Stimulated activated CD8-positive, alpha-beta memory T cell treated with anti-CD3 and anti-CD28 coated beads, Interleukin-4, amount 100 ng/mL, for 1 hour (primary cell): ENCODE measurements at regions not wholly inside any gene's neighbourhood (a gene's known extent, or its start where the extent isn't known, plus 50 kb on each side); places are given as distances from the start of the nearest gene placed in this dataset.

Source experiments
- DNase-seq, 2 donors: peaks; one replicate each; pipeline ENCODE4 v3.0.0-alpha.2; 2020; ENCODE audit warnings: low read depth in 2 of 2, low spot score in 1 of 2

DNA sequence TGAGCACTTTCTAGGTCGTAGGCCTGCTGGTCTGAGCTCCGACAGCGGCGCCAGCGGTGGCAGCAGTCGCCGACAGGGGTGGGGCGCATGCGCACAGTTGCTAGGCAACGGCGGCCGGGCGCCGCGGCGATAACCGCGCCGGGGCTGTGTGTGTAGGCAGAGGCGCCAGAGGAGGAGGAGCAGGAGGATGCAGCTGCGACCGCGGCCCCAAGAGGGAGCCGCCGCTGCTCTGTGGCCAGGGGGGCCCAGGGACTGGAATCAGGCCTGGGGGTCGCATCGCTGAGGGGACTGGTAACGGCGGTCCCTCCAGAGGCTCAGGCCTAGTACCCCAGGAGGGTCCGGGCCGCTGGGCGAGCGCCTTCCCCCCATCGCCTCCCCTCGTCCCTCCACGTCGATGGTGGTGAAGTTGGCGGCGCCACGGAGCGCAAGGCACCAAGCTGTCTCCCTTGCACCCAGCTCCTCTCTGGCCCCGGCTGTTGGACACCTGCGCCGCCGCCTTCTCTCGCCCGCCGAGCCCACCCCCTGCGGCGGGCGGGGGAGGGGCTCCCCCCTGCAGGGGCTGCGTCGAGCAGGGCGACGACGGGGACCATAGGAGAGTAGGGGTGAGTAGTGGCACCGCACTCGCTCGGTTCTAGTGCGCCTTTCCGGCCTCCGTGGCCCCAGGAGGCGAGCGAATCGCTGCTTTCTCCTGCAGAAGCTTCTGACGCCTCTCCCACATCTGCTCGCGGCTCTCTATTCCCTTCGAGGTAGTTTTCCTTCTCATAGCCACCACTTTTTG lies 58.6 kb upstream of the ZC4H2 start, which contains the start of gene ZC3H12B:
Gene ZC3H12B (plus strand): TSS at position 159 of the 778 bp plus-strand sequence.
- peak; percentile 25 to 52 for DNase-seq

DNA sequence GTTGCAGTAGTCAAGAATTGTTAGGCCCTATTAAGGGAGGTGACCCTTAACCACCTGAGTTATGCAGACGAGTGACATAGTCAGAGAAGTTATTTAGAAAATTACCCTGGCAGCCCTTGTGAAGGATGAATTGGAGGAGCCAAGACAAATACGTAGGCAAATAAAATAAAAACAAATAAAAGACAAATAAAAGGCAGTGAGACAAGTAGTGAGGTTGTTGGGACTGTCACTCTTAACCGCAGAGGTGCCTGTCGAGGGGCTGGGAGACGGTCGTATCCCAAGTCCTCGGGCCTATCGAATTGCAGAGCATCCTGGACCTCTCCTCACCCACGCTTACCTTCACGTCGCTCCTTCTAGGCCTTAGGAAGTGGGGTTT lies 58.0 kb upstream of the ZC4H2 start:
- no peak for DNase-seq
